Skeletal muscle satellite cell (primary cell): ENCODE measurements at regions not wholly inside any gene's neighbourhood (a gene's known extent, or its start where the extent isn't known, plus 50 kb on each side); places are given as distances from the start of the nearest gene placed in this dataset.
"Not testable (repeated sequence)": the region's sequence is repeated elsewhere in the genome, so short reads cannot be mapped to it uniquely, and the experiment has no call there.

Source experiments
- H3K27me3 ChIP-seq: 2 replicates; pipeline ENCODE4 v1.7.0; 2013; ENCODE audit warnings: low read length; ENCODE audit not compliant: control insufficient read depth, insufficient read depth
- H3K36me3 ChIP-seq: 2 replicates; pipeline ENCODE4 v1.7.0; 2013; ENCODE audit warnings: mild to moderate bottlenecking, control low read depth, low read length; ENCODE audit not compliant: insufficient read depth
- H3K4me1 ChIP-seq: 2 replicates; pipeline ENCODE4 v1.7.0; 2013; ENCODE audit warnings: low read length; ENCODE audit not compliant: control insufficient read depth, insufficient read depth
- H3K4me2 ChIP-seq: 2 replicates; pipeline ENCODE4 v1.7.0; 2013; ENCODE audit warnings: mild to moderate bottlenecking, low read length
- H3K4me3 ChIP-seq: 2 replicates; pipeline ENCODE4 v1.7.0; 2013; ENCODE audit warnings: low read length
- H3K9ac ChIP-seq: 2 replicates; pipeline ENCODE4 v1.7.0; 2013; ENCODE audit warnings: mild to moderate bottlenecking, low read depth, low read length, moderate library complexity
- H3K9me3 ChIP-seq: replicated peaks from 2 replicates; pipeline ENCODE4 v1.7.0; 2013; ENCODE audit warnings: mild to moderate bottlenecking, control low read depth, low read length

DNA sequence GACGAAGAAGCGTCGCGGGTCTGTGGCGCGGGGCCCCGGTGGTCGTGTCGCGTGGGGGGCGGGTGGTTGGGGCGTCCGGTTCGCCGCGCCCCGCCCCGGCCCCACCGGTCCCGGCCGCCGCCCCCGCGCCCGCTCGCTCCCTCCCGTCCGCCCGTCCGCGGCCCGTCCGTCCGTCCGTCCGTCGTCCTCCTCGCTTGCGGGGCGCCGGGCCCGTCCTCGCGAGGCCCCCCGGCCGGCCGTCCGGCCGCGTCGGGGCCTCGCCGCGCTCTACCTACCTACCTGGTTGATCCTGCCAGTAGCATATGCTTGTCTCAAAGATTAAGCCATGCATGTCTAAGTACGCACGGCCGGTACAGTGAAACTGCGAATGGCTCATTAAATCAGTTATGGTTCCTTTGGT lies 1533.5 kb upstream of the TPTE start:
- not testable (repeated sequence) for H3K4me1 ChIP-seq, H3K27me3 ChIP-seq, H3K4me2 ChIP-seq, H3K9ac ChIP-seq, H3K4me3 ChIP-seq, H3K36me3 ChIP-seq
- H3K9me3 ChIP-seq = peaks cover 34% of the 10 kb centered on the region

DNA sequence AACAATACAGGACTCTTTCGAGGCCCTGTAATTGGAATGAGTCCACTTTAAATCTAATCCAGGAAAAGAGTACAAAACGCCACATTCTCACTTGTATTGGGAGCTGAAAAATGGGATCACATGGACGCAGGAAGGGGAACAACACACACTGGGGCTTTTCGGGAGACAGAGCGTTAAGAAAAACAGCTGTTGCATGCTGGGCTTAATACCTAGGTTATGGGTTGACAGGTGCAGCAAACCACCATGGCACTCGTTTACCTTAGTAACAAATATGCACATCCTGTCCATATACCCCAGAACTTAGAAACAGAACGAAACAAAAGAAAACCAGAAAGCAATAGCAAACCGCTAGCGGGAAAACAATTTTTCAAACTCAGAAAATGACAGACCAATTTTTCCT lies 1532.7 kb upstream of the TPTE start:
- no peak overlapping the region for H3K4me2 ChIP-seq
- no peaks in the 10 kb centered on the region for H3K4me1 ChIP-seq
- no peak overlapping the region for H3K9ac ChIP-seq
- no peaks in the 10 kb centered on the region for H3K36me3 ChIP-seq
- H3K4me3 ChIP-seq = no peak overlapping the region
- H3K27me3 ChIP-seq = no peaks in the 10 kb centered on the region
- peaks cover 42% of the 10 kb centered on the region for H3K9me3 ChIP-seq

DNA sequence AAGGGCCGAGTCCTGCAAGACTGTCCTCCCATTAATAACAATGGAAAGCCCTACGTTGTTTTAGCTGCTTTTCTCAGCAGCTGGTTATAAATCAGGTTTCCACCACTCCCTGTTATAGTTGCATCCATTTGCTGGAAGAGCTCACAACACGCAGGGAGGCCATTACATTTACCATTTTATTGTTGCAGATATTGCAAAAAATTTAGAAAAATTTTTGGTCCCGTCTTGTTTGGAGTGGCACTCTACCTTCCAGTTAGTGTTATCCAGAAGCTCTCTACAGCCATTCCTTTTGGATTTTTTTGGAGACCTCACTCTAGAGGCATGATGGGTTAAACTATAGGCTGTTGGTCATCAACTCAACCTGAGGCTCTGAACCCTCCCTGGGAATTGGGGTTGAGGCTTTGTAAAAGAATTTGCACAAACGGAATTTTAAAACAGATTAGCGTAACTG lies 1532.1 kb upstream of the TPTE start:
- no peaks in the 10 kb centered on the region for H3K4me1 ChIP-seq
- H3K4me2 ChIP-seq = no peak overlapping the region
- no peak overlapping the region for H3K9ac ChIP-seq
- H3K4me3 ChIP-seq = no peak overlapping the region
- H3K36me3 ChIP-seq = no peaks in the 10 kb centered on the region
- no peaks in the 10 kb centered on the region for H3K27me3 ChIP-seq
- H3K9me3 ChIP-seq = peaks cover 48% of the 10 kb centered on the region

DNA sequence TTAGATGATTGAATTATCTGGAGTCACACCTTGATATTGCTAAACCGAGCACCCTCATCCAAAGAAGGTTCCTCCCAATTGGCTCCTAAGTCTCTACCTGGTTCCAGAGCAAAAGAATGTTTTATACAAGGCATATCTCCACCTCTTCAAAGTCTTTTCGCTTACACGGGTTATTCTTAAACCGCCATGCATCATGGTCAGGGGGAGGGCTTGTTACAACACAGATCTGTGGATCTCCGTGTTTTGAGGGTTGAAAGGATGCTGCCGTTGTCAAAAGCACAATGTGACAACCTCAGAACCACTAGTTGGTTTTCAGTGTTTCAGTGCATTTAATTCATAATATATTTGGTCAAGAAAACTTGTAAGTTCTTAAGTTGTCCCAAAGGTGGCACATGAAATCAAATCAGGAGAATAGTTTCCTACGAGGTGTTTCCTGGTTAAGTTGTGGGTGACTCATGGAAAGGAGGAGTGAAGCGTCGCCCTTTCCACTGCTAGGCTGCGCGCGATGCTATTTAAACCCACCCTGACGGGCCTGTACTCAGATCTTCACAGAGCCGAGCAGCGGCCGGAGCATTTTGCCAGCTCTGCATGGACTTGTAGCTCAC lies 1531.6 kb upstream of the TPTE start:
- no peak overlapping the region for H3K9ac ChIP-seq

DNA sequence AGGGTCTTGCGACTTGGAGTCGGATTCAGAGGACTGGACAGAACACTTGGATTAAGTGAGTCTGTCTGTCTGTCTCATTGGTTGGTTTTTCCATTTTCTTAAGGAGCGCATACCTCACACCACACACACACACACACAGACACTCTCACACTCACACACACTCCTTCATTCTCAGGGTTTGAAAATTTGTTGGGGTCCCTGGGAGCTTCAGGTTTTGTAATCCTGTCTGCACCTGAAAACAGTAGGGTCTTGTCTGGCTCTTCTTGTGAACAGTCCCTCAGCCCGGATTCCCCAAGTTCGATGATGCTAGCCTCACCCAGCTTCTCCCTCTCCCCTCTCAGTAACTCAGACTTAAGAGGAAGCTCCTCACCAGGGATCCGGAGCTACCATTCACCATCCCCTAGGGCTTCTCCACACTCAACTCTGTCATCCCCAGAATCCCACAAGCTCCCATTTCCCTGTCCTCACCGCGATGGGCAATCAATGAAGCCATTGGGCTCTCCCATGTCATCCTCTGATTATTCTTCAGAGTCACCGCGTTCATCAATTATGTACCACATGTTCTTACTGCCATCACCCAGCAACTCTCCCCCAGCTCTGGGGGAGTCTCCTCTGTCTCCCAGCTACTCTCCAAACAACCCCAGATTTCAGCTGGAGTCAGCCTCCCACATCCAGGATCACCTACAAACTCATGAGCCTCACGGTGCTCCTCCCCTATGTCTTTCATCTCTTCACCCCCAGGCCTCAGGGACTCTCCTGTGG lies 1530.9 kb upstream of the TPTE start:
- Histone ChIP-seq H3K9me3 (peaks cover 49% of the 10 kb centered on the region), H3K9ac (no peak overlapping the region), H3K4me2 (no peak overlapping the region), H3K4me3 (no peak overlapping the region), H3K4me1 (no peaks in the 10 kb centered on the region), H3K27me3 (no peaks in the 10 kb centered on the region), H3K36me3 (no peaks in the 10 kb centered on the region)

More for the DNA sequence above, 1531.6 kb upstream of the TPTE start:
- no peak overlapping the region for H3K4me2 ChIP-seq
- no peak overlapping the region for H3K4me3 ChIP-seq
- H3K27me3 ChIP-seq = no peaks in the 10 kb centered on the region
- no peaks in the 10 kb centered on the region for H3K4me1 ChIP-seq
- H3K36me3 ChIP-seq = no peaks in the 10 kb centered on the region
- peaks cover 49% of the 10 kb centered on the region for H3K9me3 ChIP-seq

DNA sequence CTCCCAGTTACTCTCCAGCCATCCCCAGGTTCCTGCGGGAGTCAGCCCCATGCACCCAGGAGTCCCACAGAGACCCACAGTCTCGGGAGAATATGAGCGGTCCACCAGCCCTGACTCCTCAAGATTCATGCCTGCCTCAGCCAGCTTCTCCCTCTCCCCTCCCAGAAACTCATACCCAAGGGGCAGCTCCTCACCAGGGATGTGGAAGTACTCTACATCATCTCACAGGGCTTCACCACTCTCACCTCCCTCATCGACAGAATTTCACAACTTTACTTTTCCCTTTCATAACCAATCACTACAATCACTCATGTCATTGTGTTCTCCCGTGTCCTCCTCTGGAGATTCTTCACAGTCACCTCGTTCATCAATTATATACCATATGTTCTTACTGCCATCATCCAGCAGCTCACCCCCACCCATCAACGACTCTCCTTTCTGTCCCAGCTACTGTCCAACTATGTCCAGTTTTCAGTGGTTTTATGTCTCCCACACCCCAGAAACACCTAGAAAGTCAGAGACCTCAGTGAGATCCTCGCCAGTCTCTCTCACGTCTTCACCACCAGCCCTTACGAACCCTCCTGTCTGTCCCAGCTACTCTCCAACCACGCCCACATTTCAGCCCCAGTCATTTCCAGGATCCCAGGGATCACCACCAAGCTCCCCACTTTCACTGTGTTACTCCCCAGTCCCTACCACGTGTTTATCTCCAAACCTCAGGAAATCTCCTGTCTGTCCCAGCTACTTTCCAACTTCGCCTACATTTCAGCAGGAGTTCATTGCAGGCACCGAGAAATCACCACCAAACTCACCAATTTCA lies 1530.1 kb upstream of the TPTE start:
- Histone ChIP-seq H3K4me2 (no peak overlapping the region), H3K36me3 (no peaks in the 10 kb centered on the region), H3K9ac (no peak overlapping the region), H3K4me3 (no peak overlapping the region), H3K27me3 (no peaks in the 10 kb centered on the region), H3K4me1 (no peaks in the 10 kb centered on the region), H3K9me3 (peaks cover 49% of the 10 kb centered on the region)

- peaks cover 49% of the 10 kb centered on the region for H3K9me3 ChIP-seq
- no peaks in the 10 kb centered on the region for H3K4me1 ChIP-seq
- no peak overlapping the region for H3K4me2 ChIP-seq
- H3K27me3 ChIP-seq = no peaks in the 10 kb centered on the region
- no peak overlapping the region for H3K9ac ChIP-seq
- no peak overlapping the region for H3K4me3 ChIP-seq
- no peaks in the 10 kb centered on the region for H3K36me3 ChIP-seq
These were observed 1529.3 kb upstream of the TPTE start for GRCh38 chr21:8991968-8992621.

DNA sequence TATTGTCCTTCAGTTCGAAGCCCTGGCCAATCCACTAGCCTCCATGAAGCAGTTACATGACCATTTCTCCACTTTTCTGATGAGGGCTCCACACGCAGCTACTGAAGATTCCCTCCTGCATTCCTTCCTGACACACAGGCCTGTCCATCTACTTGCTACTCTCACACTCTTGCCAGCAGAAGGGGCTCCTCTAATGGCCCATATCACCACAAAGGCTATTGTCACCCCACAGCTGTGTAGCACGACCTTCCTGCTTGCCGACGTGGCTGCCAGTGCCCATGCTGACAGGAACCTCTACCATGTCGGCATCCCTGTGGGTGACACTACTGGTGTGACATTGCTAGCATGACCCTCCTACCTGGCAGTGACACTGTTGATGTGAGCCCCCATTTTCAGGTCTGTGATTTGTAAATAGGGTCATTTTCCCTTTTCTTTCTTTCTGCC lies 1528.6 kb upstream of the TPTE start:
- Histone ChIP-seq H3K9ac (no peak overlapping the region), H3K36me3 (no peaks in the 10 kb centered on the region), H3K4me3 (no peak overlapping the region), H3K9me3 (peaks cover 49% of the 10 kb centered on the region), H3K4me1 (no peaks in the 10 kb centered on the region), H3K27me3 (no peaks in the 10 kb centered on the region), H3K4me2 (no peak overlapping the region)

- no peaks in the 10 kb centered on the region for H3K4me1 ChIP-seq
These were observed 1528.0 kb upstream of the TPTE start for GRCh38 chr21:8993284-8993942.

GRCh38 chr21:8993943-8994639 lies 1527.3 kb upstream of the TPTE start:
- Histone ChIP-seq H3K9ac (no peak overlapping the region), H3K4me1 (no peaks in the 10 kb centered on the region), H3K4me3 (no peak overlapping the region), H3K9me3 (peaks cover 48% of the 10 kb centered on the region), H3K4me2 (no peak overlapping the region), H3K27me3 (no peaks in the 10 kb centered on the region), H3K36me3 (no peaks in the 10 kb centered on the region)

More at GRCh38 chr21:8993284-8993942, 1528.0 kb upstream of the TPTE start:
- Histone ChIP-seq H3K36me3 (no peaks in the 10 kb centered on the region), H3K9me3 (peaks cover 49% of the 10 kb centered on the region), H3K4me3 (no peak overlapping the region), H3K9ac (no peak overlapping the region), H3K27me3 (no peaks in the 10 kb centered on the region), H3K4me2 (no peak overlapping the region)
